ENCODE measurements at regions not wholly inside any gene's neighbourhood (a gene's known extent, or its start where the extent isn't known, plus 50 kb on each side); places are given as distances from the start of the nearest gene placed in this dataset.

GRCh38 chr4:24096603-24097002, 206.8 kb upstream of the PPARGC1A start:
- no peaks in the 10 kb centered on the region for H3K36me3 Mint-ChIP-seq (ENCODE audit: low read depth)
- H3K27me3 Mint-ChIP-seq (ENCODE audit: low read depth) = no peaks in the 10 kb centered on the region
- no peak for DNase-seq (ENCODE audit: low read depth, low spot score)
- no peak for TF ChIP-seq CTCF (conservative IDR thresholded peaks at IDR 0.05)
- no peak overlapping the region for H3K27ac Mint-ChIP-seq (ENCODE audit: unreplicated experiment)
- H3K9me3 Mint-ChIP-seq = peaks cover 2% of the 10 kb centered on the region
- H3K4me1 Mint-ChIP-seq = peaks cover 7% of the 10 kb centered on the region
- no peak overlapping the region for H3K4me3 Mint-ChIP-seq

GRCh38 chr4:24094726-24095125, 204.9 kb upstream of the PPARGC1A start:
- TF ChIP-seq CTCF (conservative IDR thresholded peaks at IDR 0.05) = no peak
- Mint-ChIP-seq H3K36me3 (ENCODE audit: low read depth) (no peaks in the 10 kb centered on the region), H3K4me1 (peaks cover 14% of the 10 kb centered on the region), H3K27ac (ENCODE audit: unreplicated experiment) (no peak overlapping the region), H3K9me3 (peaks cover 2% of the 10 kb centered on the region), H3K27me3 (ENCODE audit: low read depth) (no peaks in the 10 kb centered on the region), H3K4me3 (no peak overlapping the region)
- DNase-seq (ENCODE audit: low read depth, low spot score) = no peak

- no peaks in the 10 kb centered on the region for H3K36me3 Mint-ChIP-seq (ENCODE audit: low read depth)
- TF ChIP-seq CTCF (conservative IDR thresholded peaks at IDR 0.05) = no peak
- no peak overlapping the region for H3K4me3 Mint-ChIP-seq
- no peak for DNase-seq (ENCODE audit: low read depth, low spot score)
- H3K9me3 Mint-ChIP-seq = peaks cover 2% of the 10 kb centered on the region
- no peak overlapping the region for H3K27ac Mint-ChIP-seq (ENCODE audit: unreplicated experiment)
- H3K4me1 Mint-ChIP-seq = peaks cover 14% of the 10 kb centered on the region
- H3K27me3 Mint-ChIP-seq (ENCODE audit: low read depth) = no peaks in the 10 kb centered on the region
Measured at GRCh38 chr4:24093446-24093845, 203.6 kb upstream of the PPARGC1A start.

DNA sequence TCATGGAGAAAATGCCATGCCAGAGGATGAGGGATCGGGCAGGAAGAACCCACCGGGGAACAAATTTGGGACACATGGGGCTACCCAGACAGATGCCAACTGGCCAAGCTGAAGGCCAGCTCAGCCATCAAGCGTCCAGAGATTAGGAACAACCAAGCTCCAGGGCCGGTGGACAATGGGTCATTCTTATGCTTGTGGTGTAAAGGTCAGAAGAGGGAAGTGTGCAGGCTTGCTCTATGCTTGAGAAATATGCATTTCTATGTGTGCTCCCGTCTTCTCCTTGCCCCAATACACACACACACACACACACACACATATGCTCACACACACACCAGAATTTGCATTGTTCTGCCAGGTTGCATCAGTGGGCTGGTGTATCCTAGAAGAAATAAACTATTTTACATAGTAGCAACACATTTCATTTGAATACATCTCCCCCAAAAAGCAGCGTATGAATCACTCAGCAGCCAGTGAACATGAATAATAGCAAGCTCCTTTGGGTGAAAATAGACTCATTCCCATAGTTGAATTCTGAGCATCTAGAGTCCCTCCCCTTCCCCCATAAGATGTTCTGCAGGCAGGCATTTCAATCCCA, 201.9 kb upstream of the PPARGC1A start:
- peaks cover 14% of the 10 kb centered on the region for H3K4me1 Mint-ChIP-seq
- H3K27ac Mint-ChIP-seq (ENCODE audit: unreplicated experiment) = no peak overlapping the region
- no peaks in the 10 kb centered on the region for H3K27me3 Mint-ChIP-seq (ENCODE audit: low read depth)
- H3K4me3 Mint-ChIP-seq = no peak overlapping the region
- no peak for DNase-seq (ENCODE audit: low read depth, low spot score)
- H3K36me3 Mint-ChIP-seq (ENCODE audit: low read depth) = no peaks in the 10 kb centered on the region
- peaks cover 2% of the 10 kb centered on the region for H3K9me3 Mint-ChIP-seq
- no peak for TF ChIP-seq CTCF (conservative IDR thresholded peaks at IDR 0.05)

GRCh38 chr4:24089851-24090534, 200.1 kb upstream of the PPARGC1A start:
- Mint-ChIP-seq H3K36me3 (ENCODE audit: low read depth) (no peaks in the 10 kb centered on the region), H3K9me3 (no peaks in the 10 kb centered on the region), H3K4me3 (no peak overlapping the region), H3K27ac (ENCODE audit: unreplicated experiment) (no peak overlapping the region), H3K27me3 (ENCODE audit: low read depth) (no peaks in the 10 kb centered on the region), H3K4me1 (peaks cover 14% of the 10 kb centered on the region)
- DNase-seq (ENCODE audit: low read depth, low spot score) = no peak
- TF ChIP-seq CTCF (conservative IDR thresholded peaks at IDR 0.05) = no peak
